Gastroesophageal sphincter (tissue), 3 donors: ENCODE measurements at regions not wholly inside any gene's neighbourhood (a gene's known extent, or its start where the extent isn't known, plus 50 kb on each side); places are given as distances from the start of the nearest gene placed in this dataset.

ENCODE experiments used
- CTCF ChIP-seq, 4 experiments: fragments of 200-600 bp in 2 of 4; fragments of 450-650 bp in 2 of 4; sonication (generic) in 1 of 4; IDR thresholded peaks; one replicate each; pipeline ENCODE4 v1.5.1; 2017 to 2019; ENCODE audit warnings: antibody characterized with exemption in 4 of 4, mild to moderate bottlenecking in 2 of 4, moderate library complexity in 2 of 4
- POLR2A ChIP-seq, 2 donors: fragments of 450-650 bp; IDR thresholded peaks; one replicate each; pipeline ENCODE4 v1.6.1; 2017; ENCODE audit warnings: antibody characterized with exemption in 2 of 2, mild to moderate bottlenecking in 2 of 2, moderate library complexity in 1 of 2
- POLR2AphosphoS5 ChIP-seq: sonication (generic); formaldehyde crosslinking; IDR thresholded peaks from one replicate; pipeline ENCODE4 v1.6.1; 2017; ENCODE audit warnings: antibody characterized with exemption

DNA sequence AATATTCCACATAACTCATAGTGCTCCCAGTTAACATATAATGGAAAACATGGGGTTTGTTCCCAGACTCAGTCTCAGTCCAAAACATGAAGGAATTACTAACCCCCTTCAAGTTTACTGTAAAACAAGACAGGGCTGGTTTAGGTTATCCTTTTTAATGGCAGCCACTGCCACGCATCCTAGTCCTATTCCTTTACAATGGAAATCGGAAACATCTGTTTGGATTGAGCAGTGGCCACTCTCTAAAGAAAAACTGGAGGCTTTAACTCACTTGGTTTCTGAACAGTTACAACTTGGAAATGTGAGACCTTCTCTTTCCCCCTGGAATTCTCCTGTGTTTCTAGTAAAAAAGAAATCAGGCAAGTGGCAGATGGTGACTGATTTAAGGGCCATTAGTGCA, 609.9 kb upstream of the ACO1 start:
- TF ChIP-seq CTCF (IDR thresholded peaks at IDR 0.05) (no peak), POLR2A (IDR thresholded peaks at IDR 0.05) (no peak), POLR2AphosphoS5 (no peak)
